NCI-H187 (cell line): ENCODE measurements at regions not wholly inside any gene's neighbourhood (a gene's known extent, or its start where the extent isn't known, plus 50 kb on each side); places are given as distances from the start of the nearest gene placed in this dataset.
"Not testable (repeated sequence)": the region's sequence is repeated elsewhere in the genome, so short reads cannot be mapped to it uniquely, and the experiment has no call there.

Experiments
- DNase-seq, 2 experiments: peaks; one replicate each; lab custom pipeline; 2025; lab: John Stamatoyannopoulos, UW

GRCh38 chr6:10343320-10343719, 71.6 kb downstream of the TFAP2A start:
- DNase-seq = no peak

GRCh38 chr6:10341605-10342004, 73.3 kb downstream of the TFAP2A start:
- no peak for DNase-seq

GRCh38 chr6:10338151-10338550, 76.7 kb downstream of the TFAP2A start:
- DNase-seq = no peak

GRCh38 chr6:10337376-10337775, 77.5 kb downstream of the TFAP2A start:
- DNase-seq = not testable (repeated sequence)

GRCh38 chr6:10332111-10332510, 82.8 kb downstream of the TFAP2A start:
- no peak for DNase-seq

GRCh38 chr6:10331334-10331968, 83.4 kb downstream of the TFAP2A start:
- no peak for DNase-seq

GRCh38 chr6:10330515-10330914, 84.4 kb downstream of the TFAP2A start:
- no peak for DNase-seq

- DNase-seq = no peak
These were observed 91.9 kb downstream of the TFAP2A start for GRCh38 chr6:10323018-10323417.

GRCh38 chr6:10320291-10320690, 94.6 kb downstream of the TFAP2A start:
- no peak for DNase-seq

GRCh38 chr6:10316373-10316721, 98.5 kb downstream of the TFAP2A start:
- no peak for DNase-seq

- DNase-seq = no peak
These were observed 99.1 kb downstream of the TFAP2A start for GRCh38 chr6:10315658-10316372.

- no peak for DNase-seq
These were observed 99.8 kb downstream of the TFAP2A start for GRCh38 chr6:10315034-10315433.

GRCh38 chr6:10314163-10314955, 100.5 kb downstream of the TFAP2A start:
- no peak for DNase-seq

- DNase-seq = no peak
These were observed 101.1 kb downstream of the TFAP2A start for GRCh38 chr6:10313799-10314162.

- DNase-seq = no peak
These were observed 102.4 kb downstream of the TFAP2A start for GRCh38 chr6:10312445-10312844.

- not testable (repeated sequence) for DNase-seq
These were observed 103.1 kb downstream of the TFAP2A start for GRCh38 chr6:10311546-10312405.

- no peak for DNase-seq
These were observed 104.0 kb downstream of the TFAP2A start for GRCh38 chr6:10310826-10311225.

GRCh38 chr6:10310330-10310653, 104.6 kb downstream of the TFAP2A start:
- DNase-seq = no peak

GRCh38 chr6:10309457-10310329, 105.2 kb downstream of the TFAP2A start:
- no peak for DNase-seq

GRCh38 chr6:10307476-10307875, 107.4 kb downstream of the TFAP2A start:
- no peak for DNase-seq

GRCh38 chr6:10307028-10307427, 107.8 kb downstream of the TFAP2A start:
- DNase-seq = no peak
